Stimulated activated CD4-positive, alpha-beta T cell treated with anti-CD3 and anti-CD28 coated beads, TNF-alpha, amount 100 ng/mL, for 48 hours (primary cell): ENCODE measurements at regions not wholly inside any gene's neighbourhood (a gene's known extent, or its start where the extent isn't known, plus 50 kb on each side); places are given as distances from the start of the nearest gene placed in this dataset.
"Not testable (repeated sequence)": the region's sequence is repeated elsewhere in the genome, so short reads cannot be mapped to it uniquely, and the experiment has no call there.

Experiments
- DNase-seq, 3 donors: peaks; one replicate each; pipeline ENCODE4 v3.0.0-alpha.2; 2020; ENCODE audit warnings: low read depth in 3 of 3

- no peak for DNase-seq
Observed at GRCh38 chr4:60868232-60868960, 331.7 kb upstream of the ADGRL3 start.

GRCh38 chr4:60879135-60879701 is 320.9 kb upstream of the ADGRL3 start:
- no peak for DNase-seq

- no peak for DNase-seq
Observed at GRCh38 chr4:60884587-60884986, 315.5 kb upstream of the ADGRL3 start.

GRCh38 chr4:60885011-60885410 is 315.1 kb upstream of the ADGRL3 start:
- DNase-seq, result no peak

GRCh38 chr4:60890743-60891142 is 309.4 kb upstream of the ADGRL3 start:
- DNase-seq, result no peak

- no peak for DNase-seq
Observed at GRCh38 chr4:60891947-60892346, 308.2 kb upstream of the ADGRL3 start.

GRCh38 chr4:60897415-60897814 is 302.7 kb upstream of the ADGRL3 start:
- no peak for DNase-seq

GRCh38 chr4:60905162-60905561 is 295.0 kb upstream of the ADGRL3 start:
- DNase-seq, result no peak

- DNase-seq, result no peak
Observed at GRCh38 chr4:60911127-60911526, 289.0 kb upstream of the ADGRL3 start.

- no peak for DNase-seq
Observed at GRCh38 chr4:60913002-60913401, 287.1 kb upstream of the ADGRL3 start.

- no peak for DNase-seq
Observed at GRCh38 chr4:60913671-60914070, 286.5 kb upstream of the ADGRL3 start.

GRCh38 chr4:60921735-60922134 is 278.4 kb upstream of the ADGRL3 start:
- DNase-seq, result not testable (repeated sequence)

- no peak for DNase-seq
Observed at GRCh38 chr4:60923075-60923474, 277.1 kb upstream of the ADGRL3 start.

- no peak for DNase-seq
Observed at GRCh38 chr4:60926624-60927023, 273.5 kb upstream of the ADGRL3 start.

- no peak for DNase-seq
Observed at GRCh38 chr4:60930866-60931265, 269.3 kb upstream of the ADGRL3 start.

- DNase-seq, result no peak
Observed at GRCh38 chr4:60934566-60935295, 265.4 kb upstream of the ADGRL3 start.

- DNase-seq, result no peak
Observed at GRCh38 chr4:60938181-60938580, 261.9 kb upstream of the ADGRL3 start.

GRCh38 chr4:60938621-60939020 is 261.5 kb upstream of the ADGRL3 start:
- no peak for DNase-seq

GRCh38 chr4:60944060-60944459 is 256.1 kb upstream of the ADGRL3 start:
- DNase-seq, result no peak

GRCh38 chr4:60945641-60946040 is 254.5 kb upstream of the ADGRL3 start:
- no peak for DNase-seq

GRCh38 chr4:60948008-60948407 is 252.1 kb upstream of the ADGRL3 start:
- no peak for DNase-seq

- DNase-seq, result no peak
Observed at GRCh38 chr4:60952921-60953320, 247.2 kb upstream of the ADGRL3 start.

- DNase-seq, result no peak
Observed at GRCh38 chr4:60953826-60954225, 246.3 kb upstream of the ADGRL3 start.
